Hematopoietic multipotent progenitor cell treated with erythropoietin and hydrocortisone succinate and interleukin-3 and kit ligand, for 6 days (in vitro differentiated cells): ENCODE measurements at regions not wholly inside any gene's neighbourhood (a gene's known extent, or its start where the extent isn't known, plus 50 kb on each side); places are given as distances from the start of the nearest gene placed in this dataset.
"Not testable (repeated sequence)": the region's sequence is repeated elsewhere in the genome, so short reads cannot be mapped to it uniquely, and the experiment has no call there.

Source experiments
- DNase-seq: peaks from one replicate; pipeline ENCODE4 v3.0.0-alpha.2; 2015

DNA sequence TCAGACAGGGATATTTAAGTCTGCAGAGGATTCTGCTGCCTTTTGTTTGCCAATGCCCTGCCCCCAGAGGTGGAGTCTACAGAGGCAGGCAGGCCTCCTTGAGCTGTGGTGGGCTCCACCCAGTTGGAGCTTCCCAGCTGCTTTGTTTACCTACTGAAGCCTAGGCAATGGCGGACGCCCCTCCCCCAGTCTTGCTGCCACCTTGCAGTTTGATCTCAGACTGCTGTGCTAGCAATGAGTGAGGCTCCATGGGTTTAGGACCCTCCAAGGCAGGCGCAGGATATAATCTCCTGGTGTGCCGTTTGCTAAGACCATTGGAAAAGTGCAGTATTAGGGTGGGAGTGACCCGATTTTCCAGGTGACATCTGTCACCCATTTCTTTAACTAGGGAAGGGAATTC, 132.7 kb downstream of the UNC93B1 start:
- DNase-seq, result not testable (repeated sequence)

DNA sequence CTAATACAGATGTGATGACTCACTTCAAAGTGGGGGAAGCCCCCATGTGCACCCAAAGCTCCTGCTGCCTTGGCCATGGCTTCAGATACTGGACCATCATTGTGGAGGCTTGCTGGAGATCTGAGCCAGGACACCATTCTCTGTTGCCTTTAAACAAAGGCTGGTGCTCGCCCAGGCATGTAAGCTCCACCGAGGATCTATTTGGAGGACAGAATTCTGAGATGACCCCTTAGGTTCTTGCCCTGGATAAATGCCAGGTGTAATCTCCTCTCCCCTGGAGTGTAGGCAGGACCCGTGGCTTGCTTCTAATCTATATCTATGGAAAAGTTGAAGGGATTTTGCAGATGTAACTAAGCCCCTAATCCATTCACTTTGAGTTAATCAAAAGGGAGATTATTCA, 141.0 kb downstream of the UNC93B1 start:
- DNase-seq, result not testable (repeated sequence)

- DNase-seq, result peak; percentile 45
These were observed 144.3 kb downstream of the UNC93B1 start for GRCh38 chr11:67859513-67860161.

DNA sequence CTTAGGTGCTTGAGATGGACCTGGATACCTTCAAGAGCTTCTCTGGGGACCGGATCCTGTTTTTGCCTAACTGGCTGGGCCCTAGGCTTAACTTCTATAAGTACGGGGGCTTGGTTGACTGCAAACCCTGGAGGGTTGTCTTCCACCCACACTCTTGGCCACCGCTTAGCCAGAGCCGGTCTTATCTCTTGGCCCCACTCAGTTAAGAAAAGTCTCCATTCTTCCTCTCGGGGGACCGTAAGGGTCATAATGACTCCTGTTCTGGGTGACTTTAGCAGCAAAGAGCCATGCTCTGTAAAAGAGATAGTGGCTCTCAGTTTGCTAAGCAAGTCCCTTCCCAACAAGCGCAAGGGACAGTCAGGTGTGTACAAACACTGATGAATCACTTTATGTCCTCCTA, 153.2 kb downstream of the UNC93B1 start:
- peak; percentile 59 for DNase-seq

- not testable (repeated sequence) for DNase-seq
These were observed 154.1 kb downstream of the UNC93B1 start for GRCh38 chr11:67849766-67850165.

GRCh38 chr11:67847896-67848875, 155.7 kb downstream of the UNC93B1 start:
- DNase-seq, result peak; percentile 5

DNA sequence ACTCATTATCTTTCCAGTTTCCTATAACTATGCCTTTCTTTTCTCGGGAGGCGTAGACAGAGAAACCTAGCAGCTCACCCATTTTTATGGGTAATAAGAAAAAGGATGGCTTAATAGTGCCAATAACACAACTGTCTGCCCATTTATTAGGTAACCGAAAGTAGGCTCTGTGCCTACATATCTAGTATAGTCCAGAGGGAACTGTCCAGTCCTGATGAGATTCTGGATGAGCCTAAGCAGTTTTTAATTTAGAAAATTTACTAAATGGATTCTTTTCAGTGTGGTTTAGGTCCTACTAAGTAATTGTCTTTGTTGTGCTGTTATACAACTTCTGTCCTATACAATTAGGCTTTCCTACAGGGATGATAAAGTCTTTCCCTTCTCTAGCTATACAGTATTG, 157.6 kb downstream of the UNC93B1 start:
- not testable (repeated sequence) for DNase-seq

- not testable (repeated sequence) for DNase-seq
These were observed 158.6 kb downstream of the UNC93B1 start for GRCh38 chr11:67845296-67845695.

- not testable (repeated sequence) for DNase-seq
These were observed 163.3 kb downstream of the UNC93B1 start for GRCh38 chr11:67840599-67840998.

DNA sequence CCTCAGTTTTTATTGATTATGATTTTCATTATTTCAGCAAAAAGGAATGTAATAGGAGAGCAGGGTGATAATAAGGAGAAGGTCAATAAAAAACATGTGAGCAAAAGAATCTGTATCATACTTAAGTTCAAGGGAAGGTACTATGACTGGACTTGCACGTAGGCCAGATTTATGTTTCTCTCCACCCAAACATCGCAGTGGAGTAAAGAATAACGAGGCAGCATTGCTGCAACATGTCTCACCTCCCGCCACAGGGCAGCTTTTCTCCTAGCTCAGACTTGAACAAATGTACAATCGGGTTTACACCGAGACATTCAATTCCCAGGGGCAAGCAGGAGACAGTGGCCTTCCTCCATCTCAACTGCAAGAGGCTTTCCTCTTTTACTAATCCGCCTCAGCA, 155.7 kb upstream of the ALDH3B2 start:
- not testable (repeated sequence) for DNase-seq

DNA sequence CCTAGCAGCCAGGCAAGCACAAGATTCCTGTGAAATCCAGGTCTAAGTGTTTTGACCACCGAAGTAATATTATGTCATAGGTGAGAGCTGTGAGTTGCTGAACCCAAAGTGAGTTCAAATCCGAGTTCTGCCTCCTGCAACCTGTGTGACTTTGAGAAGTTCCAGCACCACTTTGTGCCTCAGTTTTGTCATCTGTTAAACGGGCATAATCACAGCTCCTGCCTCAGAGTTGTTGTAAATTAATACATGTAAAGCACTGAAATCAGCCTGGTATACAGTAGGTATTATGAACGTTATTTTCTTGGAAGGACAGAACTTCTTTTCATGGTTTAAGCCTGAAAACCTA, 152.5 kb upstream of the ALDH3B2 start:
- DNase-seq, result not testable (repeated sequence)

DNA sequence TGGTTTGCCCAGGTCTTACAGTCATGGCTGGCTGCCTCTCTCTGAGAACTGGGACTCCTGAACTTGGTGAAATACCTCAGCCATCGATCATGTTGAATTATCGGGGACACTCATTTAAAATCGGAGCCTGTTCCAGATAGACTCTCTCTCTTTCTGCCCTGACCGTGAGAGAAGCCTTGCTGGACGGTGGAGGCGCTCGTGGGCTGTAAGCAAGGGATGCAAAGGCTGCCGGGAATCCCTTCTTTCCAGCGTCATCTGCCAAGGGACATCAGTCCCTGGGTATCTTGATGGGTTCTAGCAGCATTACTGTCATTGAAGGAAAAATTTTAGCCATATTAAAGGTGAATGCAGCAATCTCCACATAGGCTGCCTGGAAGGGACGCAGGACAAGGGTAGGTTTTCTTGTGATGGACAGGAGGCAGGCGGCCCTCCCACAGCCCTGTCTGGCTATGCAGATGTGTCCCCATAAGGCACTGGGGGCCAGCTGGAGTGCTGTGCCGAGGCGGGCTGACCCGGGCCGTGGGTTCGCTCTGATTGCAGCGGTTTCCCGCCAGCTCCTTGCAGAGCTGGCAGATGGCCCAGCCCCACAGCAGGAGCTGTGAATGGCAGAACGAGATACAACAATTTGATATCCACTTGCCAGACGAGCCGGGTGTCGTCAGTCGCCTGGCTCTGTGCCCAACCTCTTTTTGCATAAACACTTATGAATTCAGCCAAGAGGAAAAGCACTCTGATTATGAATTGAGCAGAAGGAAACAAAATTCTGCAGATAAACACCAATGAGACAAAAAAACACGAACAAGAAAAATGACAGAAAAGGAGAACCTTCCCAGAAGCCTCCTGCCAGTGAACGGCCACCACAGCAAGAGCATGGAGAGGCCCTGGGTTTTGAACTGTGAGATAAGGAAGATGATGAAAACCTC, 151.9 kb upstream of the ALDH3B2 start:
- peak; percentile 86 for DNase-seq

GRCh38 chr11:67824861-67825260, 150.4 kb upstream of the ALDH3B2 start:
- DNase-seq, result not testable (repeated sequence)

DNA sequence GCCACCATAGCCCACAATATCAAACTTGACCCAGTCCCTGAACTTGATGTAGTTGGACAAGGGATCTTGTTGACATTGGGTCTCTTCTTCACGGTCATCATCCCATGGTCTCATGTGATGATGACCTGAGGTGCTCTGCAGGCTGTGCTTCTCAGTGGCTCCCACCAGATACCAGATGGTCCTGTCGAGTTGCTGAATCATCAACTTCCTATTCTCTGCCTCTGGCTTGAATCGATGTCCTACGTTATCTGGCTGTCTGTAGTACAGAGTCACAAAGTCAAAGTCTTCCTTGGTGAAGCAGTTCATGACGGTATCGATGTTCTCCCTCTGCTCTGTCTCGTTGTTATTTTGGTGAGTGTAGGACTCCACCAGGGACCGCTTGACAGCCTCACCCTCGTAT, 145.7 kb upstream of the ALDH3B2 start:
- peak; percentile 21 for DNase-seq

DNA sequence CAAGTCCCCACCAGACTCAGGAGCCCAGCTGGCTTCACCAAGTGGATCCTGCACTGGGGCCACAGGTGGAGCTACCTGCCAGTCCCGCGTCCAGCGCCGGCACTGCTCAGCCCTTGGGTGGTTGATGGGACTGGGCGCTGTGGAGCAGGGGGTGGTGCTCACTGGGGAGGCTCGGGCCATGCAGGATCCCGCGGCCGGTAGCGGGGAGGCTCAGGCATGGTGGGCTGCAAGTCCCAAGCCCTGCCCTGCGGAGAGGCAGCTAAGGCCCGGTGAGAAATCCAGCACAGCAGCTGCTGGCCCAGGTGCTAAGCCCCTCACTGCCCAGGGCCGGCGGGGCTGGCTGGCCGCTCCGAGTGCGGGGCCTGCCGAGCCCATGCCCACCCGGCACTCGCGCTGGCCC, 143.1 kb upstream of the ALDH3B2 start:
- not testable (repeated sequence) for DNase-seq

DNA sequence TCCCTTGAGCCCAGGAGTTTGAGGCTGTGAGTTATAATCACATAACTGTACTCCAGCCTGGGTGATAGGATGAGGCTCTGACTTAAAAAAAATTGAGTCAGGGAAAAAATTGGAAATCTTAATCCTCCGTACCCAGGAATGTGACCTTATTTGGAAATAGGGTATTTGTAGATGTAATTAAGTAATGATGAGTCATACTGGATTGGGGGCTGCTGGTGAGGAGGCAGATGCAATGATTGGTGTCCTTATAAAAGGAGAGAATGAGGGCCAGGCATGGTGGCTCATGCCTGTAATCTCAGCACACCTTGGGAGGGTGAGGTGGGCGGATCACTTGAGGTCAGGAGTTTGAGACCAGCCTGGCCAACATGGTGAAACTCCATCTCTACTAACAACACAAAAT, 134.9 kb upstream of the ALDH3B2 start:
- DNase-seq, result not testable (repeated sequence)

DNA sequence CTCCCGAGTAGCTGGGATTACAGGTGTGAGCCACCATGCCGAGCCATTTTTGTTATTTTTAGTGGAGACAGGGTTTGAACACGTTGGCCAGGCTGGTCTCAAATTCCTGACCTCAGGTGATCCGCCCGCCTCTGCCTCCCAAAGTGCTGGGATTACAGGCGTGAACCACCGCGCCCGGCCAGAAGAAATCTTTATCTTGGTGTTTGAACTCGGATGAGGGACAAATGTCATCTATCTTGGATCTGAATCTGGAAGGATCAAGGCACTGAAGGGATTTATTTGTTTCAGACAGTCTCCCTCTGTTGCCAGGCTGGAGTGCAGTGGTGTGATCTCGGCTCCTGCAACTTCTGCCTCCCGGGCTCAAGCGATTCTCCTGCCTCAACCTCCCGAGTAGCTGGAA, 133.5 kb upstream of the ALDH3B2 start:
- not testable (repeated sequence) for DNase-seq

GRCh38 chr11:67806728-67807235, 132.4 kb upstream of the ALDH3B2 start:
- not testable (repeated sequence) for DNase-seq

DNA sequence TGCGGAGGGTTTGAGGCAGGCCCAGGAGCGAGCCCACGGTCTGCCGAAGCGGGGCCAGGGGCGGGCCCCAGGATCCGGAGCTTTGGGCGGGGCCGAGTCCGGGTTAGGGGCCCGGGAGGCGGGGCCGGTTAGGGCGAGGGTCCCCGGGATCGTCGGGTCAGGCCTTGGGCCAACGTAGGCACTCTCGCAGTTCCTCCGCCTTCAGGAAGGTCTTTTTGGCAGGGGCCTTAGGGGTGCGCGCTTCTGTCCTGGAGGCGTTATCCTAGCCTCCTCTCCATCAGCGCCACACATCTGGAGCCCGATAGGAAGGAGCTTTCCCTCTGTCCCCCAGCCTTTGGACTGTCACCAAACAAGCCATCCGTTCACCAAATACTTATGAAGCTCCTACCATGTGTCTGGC, 131.8 kb upstream of the ALDH3B2 start:
- DNase-seq, result peak; percentile 20

DNA sequence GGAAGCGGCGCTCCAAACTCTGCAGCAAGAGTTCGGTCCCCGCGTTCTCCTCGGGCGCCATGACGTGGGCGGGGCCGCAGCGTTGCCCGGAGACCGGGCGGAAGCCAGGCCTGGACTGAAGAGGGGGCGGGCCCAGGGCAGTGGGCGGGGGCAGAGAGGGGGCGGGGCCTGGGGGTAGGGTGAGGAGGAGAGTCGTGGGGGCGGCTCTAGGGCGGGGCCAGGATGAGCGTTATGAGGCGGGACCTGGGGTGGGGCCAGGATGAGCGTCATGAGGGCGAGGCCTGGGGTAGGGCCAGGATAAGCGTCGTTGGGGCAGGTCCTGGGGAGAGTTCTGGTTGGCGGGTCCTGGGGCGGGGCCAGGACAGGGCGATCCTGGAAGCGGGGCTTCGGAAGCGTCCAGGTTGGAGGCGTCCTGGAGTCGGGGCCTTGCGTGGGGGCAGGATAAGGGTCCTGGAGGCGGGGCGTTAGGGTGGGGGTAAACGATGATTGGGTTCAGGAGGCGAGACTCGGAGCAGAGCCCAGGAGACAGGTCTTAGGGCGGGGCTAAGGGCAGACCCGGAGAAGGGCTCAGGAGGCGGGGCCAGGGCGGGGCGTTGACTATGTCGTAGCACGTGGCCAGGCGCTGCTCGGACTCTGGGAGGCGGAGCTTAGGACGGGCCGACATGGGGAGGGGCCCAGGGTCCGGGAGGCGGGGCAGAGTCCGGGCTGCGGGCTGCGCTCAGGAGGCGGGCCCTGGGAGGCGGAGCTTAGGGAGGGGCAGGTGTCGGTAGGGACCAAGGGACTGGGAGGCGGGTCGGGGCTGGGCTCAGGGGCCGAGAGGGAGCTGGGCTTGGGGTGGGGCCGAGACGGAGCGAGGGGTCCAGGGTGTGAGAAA, 131.1 kb upstream of the ALDH3B2 start:
- peak; percentile 94 for DNase-seq

GRCh38 chr11:67804435-67805252, 130.2 kb upstream of the ALDH3B2 start:
- peak; percentile 17 for DNase-seq
